OCI-LY3 (cell line): ENCODE measurements at regions not wholly inside any gene's neighbourhood (a gene's known extent, or its start where the extent isn't known, plus 50 kb on each side); places are given as distances from the start of the nearest gene placed in this dataset.

Experiments
- EZH2phosphoT487 ChIP-seq: fragments of 200-600 bp; shearing (Covaris generic); IDR thresholded peaks from 2 replicates; pipeline ENCODE4 v1.6.1; 2018; ENCODE audit warnings: antibody characterized with exemption, mixed run types, low read depth
- TF ChIP-seq, protein P1 (sequence below): fragments of 200-600, 300-600 bp; sonication (generic); IDR thresholded peaks from 2 replicates; pipeline ENCODE4 v1.5.1; 2014; ENCODE audit warnings: antibody characterized with exemption, low read length, low read depth

DNA sequence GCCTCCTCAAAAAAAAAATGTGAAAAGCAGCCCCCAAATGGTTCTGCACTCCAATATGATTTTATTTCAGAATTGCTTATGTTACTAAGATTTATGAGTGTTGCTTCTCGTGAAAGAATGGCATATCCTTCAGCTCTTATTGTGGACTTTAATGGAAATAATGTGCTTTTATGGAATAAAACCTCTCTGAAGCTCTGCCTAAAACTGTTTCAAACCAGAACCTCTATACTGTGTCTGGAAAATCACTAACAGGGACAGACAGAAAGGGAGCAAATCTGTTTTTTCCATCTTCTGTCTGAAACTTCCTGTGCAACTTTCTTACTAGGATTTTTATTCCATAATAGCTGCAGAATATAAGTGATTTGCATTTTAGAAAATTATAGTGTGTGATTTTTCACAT is 493.1 kb downstream of the ANKRD50 start:
- TF ChIP-seq, protein P1, sequence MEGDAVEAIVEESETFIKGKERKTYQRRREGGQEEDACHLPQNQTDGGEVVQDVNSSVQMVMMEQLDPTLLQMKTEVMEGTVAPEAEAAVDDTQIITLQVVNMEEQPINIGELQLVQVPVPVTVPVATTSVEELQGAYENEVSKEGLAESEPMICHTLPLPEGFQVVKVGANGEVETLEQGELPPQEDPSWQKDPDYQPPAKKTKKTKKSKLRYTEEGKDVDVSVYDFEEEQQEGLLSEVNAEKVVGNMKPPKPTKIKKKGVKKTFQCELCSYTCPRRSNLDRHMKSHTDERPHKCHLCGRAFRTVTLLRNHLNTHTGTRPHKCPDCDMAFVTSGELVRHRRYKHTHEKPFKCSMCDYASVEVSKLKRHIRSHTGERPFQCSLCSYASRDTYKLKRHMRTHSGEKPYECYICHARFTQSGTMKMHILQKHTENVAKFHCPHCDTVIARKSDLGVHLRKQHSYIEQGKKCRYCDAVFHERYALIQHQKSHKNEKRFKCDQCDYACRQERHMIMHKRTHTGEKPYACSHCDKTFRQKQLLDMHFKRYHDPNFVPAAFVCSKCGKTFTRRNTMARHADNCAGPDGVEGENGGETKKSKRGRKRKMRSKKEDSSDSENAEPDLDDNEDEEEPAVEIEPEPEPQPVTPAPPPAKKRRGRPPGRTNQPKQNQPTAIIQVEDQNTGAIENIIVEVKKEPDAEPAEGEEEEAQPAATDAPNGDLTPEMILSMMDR, result no peak
- TF ChIP-seq EZH2phosphoT487, result no peak
